Loucy (cell line): ENCODE measurements at regions not wholly inside any gene's neighbourhood (a gene's known extent, or its start where the extent isn't known, plus 50 kb on each side); places are given as distances from the start of the nearest gene placed in this dataset.

Source experiments
- EZH2phosphoT487 ChIP-seq: fragments of 200-600 bp; IDR thresholded peaks from 2 replicates; pipeline ENCODE4 v1.6.1; 2018; ENCODE audit warnings: antibody characterized with exemption, mild to moderate bottlenecking, moderate library complexity, borderline replicate concordance
- TF ChIP-seq, protein P1 (sequence below): fragments of 200-600 bp; sonication (generic); conservative IDR thresholded peaks from 2 replicates; pipeline ENCODE4 v1.5.1; 2014; ENCODE audit warnings: mild to moderate bottlenecking, antibody characterized with exemption, low read length

DNA sequence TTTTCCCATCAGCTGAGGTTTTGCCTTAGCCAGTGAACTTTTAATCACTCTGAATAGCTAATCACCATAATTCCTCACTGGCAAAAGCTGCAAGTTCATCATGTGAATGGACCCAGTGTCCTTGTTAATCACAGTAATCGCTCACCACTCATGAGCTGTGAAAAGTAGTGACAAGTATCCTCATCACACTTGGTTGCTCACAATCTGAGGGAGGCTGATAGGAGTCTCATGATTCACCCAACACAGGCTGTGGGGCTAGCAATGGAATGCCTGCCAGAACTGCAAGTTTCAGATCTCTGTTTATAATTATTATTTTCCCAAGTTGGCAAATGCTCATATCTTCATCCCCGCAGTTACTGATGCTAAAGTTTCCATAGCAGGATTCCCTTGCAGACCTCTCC is 467.2 kb downstream of the KIF4B start:
- TF ChIP-seq, protein P1, sequence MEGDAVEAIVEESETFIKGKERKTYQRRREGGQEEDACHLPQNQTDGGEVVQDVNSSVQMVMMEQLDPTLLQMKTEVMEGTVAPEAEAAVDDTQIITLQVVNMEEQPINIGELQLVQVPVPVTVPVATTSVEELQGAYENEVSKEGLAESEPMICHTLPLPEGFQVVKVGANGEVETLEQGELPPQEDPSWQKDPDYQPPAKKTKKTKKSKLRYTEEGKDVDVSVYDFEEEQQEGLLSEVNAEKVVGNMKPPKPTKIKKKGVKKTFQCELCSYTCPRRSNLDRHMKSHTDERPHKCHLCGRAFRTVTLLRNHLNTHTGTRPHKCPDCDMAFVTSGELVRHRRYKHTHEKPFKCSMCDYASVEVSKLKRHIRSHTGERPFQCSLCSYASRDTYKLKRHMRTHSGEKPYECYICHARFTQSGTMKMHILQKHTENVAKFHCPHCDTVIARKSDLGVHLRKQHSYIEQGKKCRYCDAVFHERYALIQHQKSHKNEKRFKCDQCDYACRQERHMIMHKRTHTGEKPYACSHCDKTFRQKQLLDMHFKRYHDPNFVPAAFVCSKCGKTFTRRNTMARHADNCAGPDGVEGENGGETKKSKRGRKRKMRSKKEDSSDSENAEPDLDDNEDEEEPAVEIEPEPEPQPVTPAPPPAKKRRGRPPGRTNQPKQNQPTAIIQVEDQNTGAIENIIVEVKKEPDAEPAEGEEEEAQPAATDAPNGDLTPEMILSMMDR: no peak
- no peak for TF ChIP-seq EZH2phosphoT487
